Type B pancreatic cell (in vitro differentiated cells): ENCODE measurements at regions not wholly inside any gene's neighbourhood (a gene's known extent, or its start where the extent isn't known, plus 50 kb on each side); places are given as distances from the start of the nearest gene placed in this dataset.

Experiments used
- DNase-seq: peaks from one replicate; pipeline ENCODE4 v3.0.0; 2021; ENCODE audit warnings: mixed read lengths; ENCODE audit not compliant: unreplicated experiment; ENCODE audit errors: extremely low spot score
- H3K27ac Mint-ChIP-seq: 2 replicates; pipeline ENCODE4 v1.8.0; 2021; ENCODE audit warnings: mild to moderate bottlenecking, mixed read lengths
- H3K27me3 Mint-ChIP-seq: 2 replicates; pipeline ENCODE4 v1.8.0; 2021; ENCODE audit warnings: mixed read lengths
- H3K36me3 Mint-ChIP-seq: 2 replicates; pipeline ENCODE4 v1.8.0; 2021; ENCODE audit warnings: mixed read lengths
- H3K4me1 Mint-ChIP-seq: one replicate; pipeline ENCODE4 v1.8.0; 2021; ENCODE audit warnings: mixed read lengths; ENCODE audit not compliant: unreplicated experiment
- H3K4me3 Mint-ChIP-seq: 2 replicates; pipeline ENCODE4 v1.8.0; 2021; ENCODE audit warnings: mild to moderate bottlenecking, mixed read lengths
- H3K9me3 Mint-ChIP-seq: 2 replicates; pipeline ENCODE4 v1.8.0; 2021; ENCODE audit warnings: mixed read lengths
- CTCF ChIP-seq: fragments of 200-600 bp; sonication (generic); conservative IDR thresholded peaks from 2 replicates; pipeline ENCODE4 v1.5.0; 2021; ENCODE audit warnings: antibody characterized with exemption, mild to moderate bottlenecking

DNA sequence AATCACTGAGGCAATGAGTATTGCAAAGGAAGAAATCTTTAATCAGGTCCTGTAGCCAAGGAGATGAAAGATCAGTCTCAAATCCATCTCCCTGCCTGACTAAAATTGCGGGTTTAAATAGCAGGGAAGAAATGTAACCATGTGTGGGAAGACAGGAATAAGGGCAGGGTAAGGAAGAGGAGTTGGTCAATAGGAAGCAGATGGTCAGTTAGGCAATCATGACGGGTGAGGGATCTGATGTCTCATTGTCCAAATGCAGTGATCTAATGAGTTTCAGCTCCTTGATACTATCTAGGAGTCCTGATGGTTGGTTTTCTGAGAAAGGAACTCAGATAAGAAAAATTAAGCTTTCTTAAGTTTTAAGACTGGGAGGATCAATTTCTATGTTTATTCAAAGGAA lies 200.8 kb downstream of the SPATA18 start:
- Mint-ChIP-seq H3K4me3 (no peak overlapping the region), H3K27ac (no peak overlapping the region), H3K36me3 (no peaks in the 10 kb centered on the region), H3K4me1 (peaks cover 35% of the 10 kb centered on the region), H3K27me3 (no peaks in the 10 kb centered on the region), H3K9me3 (peaks cover 7% of the 10 kb centered on the region)
- no peak for DNase-seq
- TF ChIP-seq CTCF = no peak

GRCh38 chr4:52253025-52253424 lies 201.9 kb downstream of the SPATA18 start:
- Mint-ChIP-seq H3K36me3 (no peaks in the 10 kb centered on the region), H3K27ac (no peak overlapping the region), H3K27me3 (no peaks in the 10 kb centered on the region), H3K4me1 (peaks cover 27% of the 10 kb centered on the region), H3K4me3 (no peak overlapping the region), H3K9me3 (peaks cover 7% of the 10 kb centered on the region)
- TF ChIP-seq CTCF = no peak
- no peak for DNase-seq

GRCh38 chr4:52256522-52256921 lies 205.4 kb downstream of the SPATA18 start:
- Mint-ChIP-seq H3K27me3 (no peaks in the 10 kb centered on the region), H3K4me1 (peaks cover 24% of the 10 kb centered on the region), H3K27ac (no peak overlapping the region), H3K4me3 (no peak overlapping the region), H3K9me3 (peaks cover 7% of the 10 kb centered on the region), H3K36me3 (no peaks in the 10 kb centered on the region)
- DNase-seq = no peak
- no peak for TF ChIP-seq CTCF

- H3K9me3 Mint-ChIP-seq = no peaks in the 10 kb centered on the region
- peaks cover 29% of the 10 kb centered on the region for H3K4me1 Mint-ChIP-seq
- H3K36me3 Mint-ChIP-seq = no peaks in the 10 kb centered on the region
- TF ChIP-seq CTCF = no peak
- no peaks in the 10 kb centered on the region for H3K27me3 Mint-ChIP-seq
- no peak overlapping the region for H3K4me3 Mint-ChIP-seq
- H3K27ac Mint-ChIP-seq = peak overlapping the region; percentile 17
- DNase-seq = no peak
Observed at GRCh38 chr4:52259978-52260377, 208.9 kb downstream of the SPATA18 start.

DNA sequence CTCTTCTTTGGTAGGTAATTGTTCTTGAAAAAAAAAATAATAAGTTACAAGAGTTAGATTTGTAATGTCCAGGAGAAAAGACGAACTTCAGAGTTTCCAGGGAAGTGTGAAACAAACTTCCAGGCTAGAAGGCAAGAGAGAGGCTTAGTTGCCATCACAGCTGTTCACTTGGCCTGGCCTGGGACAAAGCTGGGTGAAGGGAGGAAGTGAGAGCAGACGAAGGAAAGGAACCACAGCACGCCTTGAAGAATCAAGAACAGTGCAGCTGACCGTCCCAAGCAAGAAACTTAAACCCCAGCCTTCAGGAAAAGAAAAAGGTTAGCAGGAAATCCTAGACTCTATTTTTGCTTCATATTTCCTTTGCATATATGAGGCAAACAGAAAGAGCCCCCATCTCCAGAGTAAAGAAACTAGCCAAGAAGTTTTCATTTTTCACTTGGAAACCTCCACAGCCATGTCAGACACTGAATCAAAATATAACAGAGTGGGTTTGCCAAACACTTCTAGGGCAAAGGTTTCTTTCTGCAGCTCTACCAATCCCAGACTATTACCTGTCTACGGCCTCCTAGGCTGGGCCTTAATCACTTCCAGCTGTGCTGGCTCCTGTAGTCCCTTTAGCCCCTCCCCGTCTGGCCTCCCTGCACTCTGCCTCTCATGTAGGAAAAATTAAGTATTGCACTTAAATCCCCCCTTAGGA lies 209.6 kb downstream of the SPATA18 start:
- Mint-ChIP-seq H3K9me3 (no peaks in the 10 kb centered on the region), H3K27ac (peak overlapping the region; percentile 17)
- no peak for DNase-seq

More for the DNA sequence above, 209.6 kb downstream of the SPATA18 start:
- Mint-ChIP-seq H3K4me3 (no peak overlapping the region), H3K36me3 (no peaks in the 10 kb centered on the region), H3K27me3 (no peaks in the 10 kb centered on the region), H3K4me1 (peaks cover 32% of the 10 kb centered on the region)
- TF ChIP-seq CTCF = no peak
